ENCODE measurements at regions not wholly inside any gene's neighbourhood (a gene's known extent, or its start where the extent isn't known, plus 50 kb on each side); places are given as distances from the start of the nearest gene placed in this dataset.
"Not testable (repeated sequence)": the region's sequence is repeated elsewhere in the genome, so short reads cannot be mapped to it uniquely, and the experiment has no call there.

DNA sequence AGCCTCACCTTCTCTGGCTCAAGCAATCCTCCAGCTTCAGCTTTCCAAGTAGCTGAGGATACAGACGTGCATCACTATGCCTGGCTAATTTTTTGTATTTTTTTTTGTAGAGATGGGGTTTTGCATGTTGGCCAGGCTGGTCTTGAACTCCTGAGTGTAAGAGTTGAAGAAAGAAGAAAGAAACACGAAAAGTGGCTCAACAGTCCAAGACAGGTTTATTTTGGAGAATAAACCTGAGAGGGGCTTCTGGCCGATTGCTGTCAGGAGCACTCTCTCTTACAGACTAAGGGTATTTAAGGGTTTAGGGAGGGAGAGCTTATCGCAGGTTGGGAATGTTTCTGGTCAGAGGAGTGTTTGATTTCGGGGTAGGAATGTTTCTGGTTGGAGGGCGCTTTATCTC is 75.9 kb downstream of the RRM2 start:
- TF ChIP-seq, protein P1, sequence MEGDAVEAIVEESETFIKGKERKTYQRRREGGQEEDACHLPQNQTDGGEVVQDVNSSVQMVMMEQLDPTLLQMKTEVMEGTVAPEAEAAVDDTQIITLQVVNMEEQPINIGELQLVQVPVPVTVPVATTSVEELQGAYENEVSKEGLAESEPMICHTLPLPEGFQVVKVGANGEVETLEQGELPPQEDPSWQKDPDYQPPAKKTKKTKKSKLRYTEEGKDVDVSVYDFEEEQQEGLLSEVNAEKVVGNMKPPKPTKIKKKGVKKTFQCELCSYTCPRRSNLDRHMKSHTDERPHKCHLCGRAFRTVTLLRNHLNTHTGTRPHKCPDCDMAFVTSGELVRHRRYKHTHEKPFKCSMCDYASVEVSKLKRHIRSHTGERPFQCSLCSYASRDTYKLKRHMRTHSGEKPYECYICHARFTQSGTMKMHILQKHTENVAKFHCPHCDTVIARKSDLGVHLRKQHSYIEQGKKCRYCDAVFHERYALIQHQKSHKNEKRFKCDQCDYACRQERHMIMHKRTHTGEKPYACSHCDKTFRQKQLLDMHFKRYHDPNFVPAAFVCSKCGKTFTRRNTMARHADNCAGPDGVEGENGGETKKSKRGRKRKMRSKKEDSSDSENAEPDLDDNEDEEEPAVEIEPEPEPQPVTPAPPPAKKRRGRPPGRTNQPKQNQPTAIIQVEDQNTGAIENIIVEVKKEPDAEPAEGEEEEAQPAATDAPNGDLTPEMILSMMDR (IDR thresholded peaks at IDR 0.05): not testable (repeated sequence)
- TF ChIP-seq POLR2A (IDR thresholded peaks at IDR 0.05): not testable (repeated sequence)
